Hepatocyte (in vitro differentiated cells): ENCODE measurements at regions not wholly inside any gene's neighbourhood (a gene's known extent, or its start where the extent isn't known, plus 50 kb on each side); places are given as distances from the start of the nearest gene placed in this dataset.

Experiments
- CTCF ChIP-seq: fragments of 200-600 bp; sonication (generic); IDR thresholded peaks from 2 replicates; pipeline ENCODE4 v1.5.1; 2016; ENCODE audit warnings: antibody characterized with exemption, mild to moderate bottlenecking; ENCODE audit not compliant: poor library complexity
- EZH2 ChIP-seq: fragments of 200-600 bp; sonication (generic); IDR thresholded peaks from 2 replicates; pipeline ENCODE4 v1.6.1; 2016; ENCODE audit warnings: antibody characterized with exemption, mild to moderate bottlenecking, borderline replicate concordance
- EZH2phosphoT487 ChIP-seq: fragments of 200-600 bp; sonication (generic); IDR thresholded peaks from one replicate; pipeline ENCODE4 v1.6.1; 2018; ENCODE audit warnings: antibody characterized with exemption, mild to moderate bottlenecking, low read depth, moderate library complexity; ENCODE audit not compliant: unreplicated experiment, severe bottlenecking

- TF ChIP-seq CTCF (no peak), EZH2 (no peak), EZH2phosphoT487 (no peak)
Measured at GRCh38 chr14:36454599-36455240, 65.3 kb downstream of the NKX2-1 start.
